ENCODE measurements at regions not wholly inside any gene's neighbourhood (a gene's known extent, or its start where the extent isn't known, plus 50 kb on each side); places are given as distances from the start of the nearest gene placed in this dataset.

DNA sequence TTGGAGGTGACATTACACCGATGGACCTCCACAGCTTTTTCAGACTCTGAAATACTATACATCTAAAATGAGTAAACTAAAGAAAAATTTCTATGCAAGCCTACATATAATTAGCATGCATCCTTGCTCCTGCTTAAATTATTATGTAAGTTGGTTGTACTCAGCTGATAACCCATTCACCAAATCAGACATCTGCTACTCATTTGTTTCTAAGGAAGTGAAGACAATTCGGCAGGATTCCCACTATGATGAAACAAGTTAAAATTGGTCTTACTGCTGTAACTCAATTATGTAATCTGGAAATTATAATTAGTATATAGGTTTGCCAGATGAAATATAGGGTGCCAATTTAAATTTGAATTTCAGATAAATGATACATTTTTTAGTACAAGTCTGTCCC, 59.5 kb upstream of the FGF13 start:
- H3K27me3 ChIP-seq: no peaks in the 10 kb centered on the region
- intact Hi-C loops (cut with DNase I): no loop called here
- TF ChIP-seq, protein P1, sequence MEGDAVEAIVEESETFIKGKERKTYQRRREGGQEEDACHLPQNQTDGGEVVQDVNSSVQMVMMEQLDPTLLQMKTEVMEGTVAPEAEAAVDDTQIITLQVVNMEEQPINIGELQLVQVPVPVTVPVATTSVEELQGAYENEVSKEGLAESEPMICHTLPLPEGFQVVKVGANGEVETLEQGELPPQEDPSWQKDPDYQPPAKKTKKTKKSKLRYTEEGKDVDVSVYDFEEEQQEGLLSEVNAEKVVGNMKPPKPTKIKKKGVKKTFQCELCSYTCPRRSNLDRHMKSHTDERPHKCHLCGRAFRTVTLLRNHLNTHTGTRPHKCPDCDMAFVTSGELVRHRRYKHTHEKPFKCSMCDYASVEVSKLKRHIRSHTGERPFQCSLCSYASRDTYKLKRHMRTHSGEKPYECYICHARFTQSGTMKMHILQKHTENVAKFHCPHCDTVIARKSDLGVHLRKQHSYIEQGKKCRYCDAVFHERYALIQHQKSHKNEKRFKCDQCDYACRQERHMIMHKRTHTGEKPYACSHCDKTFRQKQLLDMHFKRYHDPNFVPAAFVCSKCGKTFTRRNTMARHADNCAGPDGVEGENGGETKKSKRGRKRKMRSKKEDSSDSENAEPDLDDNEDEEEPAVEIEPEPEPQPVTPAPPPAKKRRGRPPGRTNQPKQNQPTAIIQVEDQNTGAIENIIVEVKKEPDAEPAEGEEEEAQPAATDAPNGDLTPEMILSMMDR (IDR thresholded peaks at IDR 0.05): no peak
- DNase-seq (ENCODE audit: low spot score in 2 of 2): no peak
- no peaks in the 10 kb centered on the region for H3K36me3 ChIP-seq
- no peak overlapping the region for H3K27ac ChIP-seq
- H3K4me1 ChIP-seq: no peaks in the 10 kb centered on the region
- H3K9me3 ChIP-seq: no peaks in the 10 kb centered on the region
- no peak overlapping the region for H3K4me3 ChIP-seq

DNA sequence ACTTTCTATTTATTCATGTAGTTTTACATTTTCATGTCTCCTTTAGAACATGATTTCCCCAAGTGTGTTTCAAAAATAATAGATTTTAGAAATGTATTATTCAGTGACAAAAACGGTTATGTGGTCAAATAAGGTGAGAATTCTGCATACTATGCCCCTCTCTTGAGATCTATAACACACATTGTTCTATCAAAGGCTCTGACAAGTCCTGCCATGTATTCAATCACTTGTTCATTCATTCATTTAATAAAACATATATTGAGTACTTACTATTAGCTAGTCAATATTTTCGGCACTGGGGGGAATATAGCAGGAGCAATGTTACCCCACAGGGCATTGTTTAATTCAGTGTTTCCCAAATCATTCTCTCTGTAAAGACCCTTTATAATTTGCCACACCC, 58.4 kb upstream of the FGF13 start:
- Histone ChIP-seq H3K9me3 (no peaks in the 10 kb centered on the region), H3K27ac (no peak overlapping the region), H3K4me1 (no peaks in the 10 kb centered on the region), H3K4me3 (no peak overlapping the region), H3K36me3 (no peaks in the 10 kb centered on the region), H3K27me3 (no peaks in the 10 kb centered on the region)
- DNase-seq (ENCODE audit: low spot score in 2 of 2): no peak
- intact Hi-C loops (cut with DNase I): no loop called here
- TF ChIP-seq, protein P1 (IDR thresholded peaks at IDR 0.05): no peak

DNA sequence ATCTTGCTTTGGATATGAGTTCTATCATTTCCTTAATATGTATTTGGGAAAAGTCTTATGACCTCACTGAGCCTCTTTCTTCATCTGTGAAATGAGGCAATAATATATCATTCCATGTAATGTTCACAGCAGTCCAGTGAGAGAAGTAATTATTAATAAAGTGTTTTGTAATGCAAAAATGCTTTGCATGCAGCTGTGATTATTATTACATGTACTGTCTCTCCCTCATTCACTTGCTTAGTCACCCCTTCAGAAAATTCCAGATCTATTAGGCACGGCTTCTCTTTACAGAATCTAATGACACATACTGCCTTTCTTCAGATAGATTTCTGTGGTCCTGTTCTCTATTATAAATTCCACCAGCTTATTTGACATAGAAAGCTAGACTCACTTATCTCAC, 53.5 kb upstream of the FGF13 start:
- DNase-seq (ENCODE audit: low spot score in 2 of 2): no peak

DNA sequence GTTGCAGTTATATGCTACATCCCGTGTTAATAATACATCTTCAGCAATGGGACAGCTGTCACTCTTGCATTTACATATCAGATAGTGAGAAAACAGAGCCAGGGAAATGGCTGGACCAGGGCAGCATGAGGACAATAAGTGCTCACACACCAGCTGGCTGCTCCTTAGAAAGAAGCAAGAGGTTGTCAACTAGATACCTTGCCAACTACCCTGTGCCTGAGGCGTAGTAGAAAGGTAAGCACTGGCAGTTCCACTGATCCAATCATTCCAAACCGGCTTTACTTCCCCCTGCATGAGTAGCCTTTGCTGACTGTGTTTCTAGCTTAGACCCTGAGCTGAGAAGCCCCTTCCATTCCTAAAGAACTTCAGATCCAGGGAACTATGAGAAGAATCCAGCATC, 52.2 kb upstream of the FGF13 start:
- H3K9me3 ChIP-seq: no peaks in the 10 kb centered on the region
- no peaks in the 10 kb centered on the region for H3K36me3 ChIP-seq
- intact Hi-C loops (cut with DNase I): no loop called here
- no peaks in the 10 kb centered on the region for H3K27me3 ChIP-seq
- DNase-seq (ENCODE audit: low spot score in 2 of 2): no peak
- H3K27ac ChIP-seq: no peak overlapping the region
- TF ChIP-seq, protein P1 (IDR thresholded peaks at IDR 0.05): no peak
- H3K4me3 ChIP-seq: no peak overlapping the region
- no peaks in the 10 kb centered on the region for H3K4me1 ChIP-seq

More for the DNA sequence above, 53.5 kb upstream of the FGF13 start:
- Histone ChIP-seq H3K36me3 (no peaks in the 10 kb centered on the region), H3K27me3 (no peaks in the 10 kb centered on the region), H3K9me3 (no peaks in the 10 kb centered on the region), H3K4me3 (no peak overlapping the region), H3K4me1 (no peaks in the 10 kb centered on the region), H3K27ac (no peak overlapping the region)
- intact Hi-C loops (cut with DNase I): no loop called here
- TF ChIP-seq, protein P1 (IDR thresholded peaks at IDR 0.05): no peak

DNA sequence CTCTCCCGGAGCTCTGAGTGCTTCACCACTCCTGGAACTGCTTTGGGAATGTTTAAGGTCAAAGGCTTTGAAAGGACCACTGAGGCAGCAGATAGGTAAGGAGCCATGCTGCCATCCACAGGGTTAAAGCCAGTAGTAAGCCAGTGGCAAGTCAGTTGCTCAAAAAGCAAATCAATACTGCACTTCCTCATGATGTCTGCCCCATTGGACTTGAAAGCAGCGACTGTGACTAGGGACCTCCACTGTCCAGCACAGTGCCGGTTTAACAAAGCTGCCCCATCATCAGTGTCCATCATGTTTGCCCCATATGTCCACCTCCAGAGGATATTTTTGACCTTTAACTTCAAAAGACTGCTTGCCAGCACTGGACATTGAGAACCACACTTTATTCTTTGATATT, 49.9 kb upstream of the FGF13 start:
- Histone ChIP-seq H3K9me3 (no peaks in the 10 kb centered on the region), H3K4me1 (no peaks in the 10 kb centered on the region), H3K36me3 (no peaks in the 10 kb centered on the region), H3K27ac (no peak overlapping the region), H3K27me3 (no peaks in the 10 kb centered on the region), H3K4me3 (no peak overlapping the region)
- intact Hi-C loops (cut with DNase I): no loop called here
- no peak for DNase-seq (ENCODE audit: low spot score in 2 of 2)
- TF ChIP-seq, protein P1 (IDR thresholded peaks at IDR 0.05): no peak
